RPMI8226 (cell line): ENCODE measurements at regions not wholly inside any gene's neighbourhood (a gene's known extent, or its start where the extent isn't known, plus 50 kb on each side); places are given as distances from the start of the nearest gene placed in this dataset.

ENCODE experiments used
- DNase-seq: peaks from one replicate; pipeline ENCODE4 v3.0.0-alpha.2; 2015

GRCh38 chr12:30874455-30875321 lies 51.9 kb upstream of the TSPAN11 start:
- DNase-seq = no peak

DNA sequence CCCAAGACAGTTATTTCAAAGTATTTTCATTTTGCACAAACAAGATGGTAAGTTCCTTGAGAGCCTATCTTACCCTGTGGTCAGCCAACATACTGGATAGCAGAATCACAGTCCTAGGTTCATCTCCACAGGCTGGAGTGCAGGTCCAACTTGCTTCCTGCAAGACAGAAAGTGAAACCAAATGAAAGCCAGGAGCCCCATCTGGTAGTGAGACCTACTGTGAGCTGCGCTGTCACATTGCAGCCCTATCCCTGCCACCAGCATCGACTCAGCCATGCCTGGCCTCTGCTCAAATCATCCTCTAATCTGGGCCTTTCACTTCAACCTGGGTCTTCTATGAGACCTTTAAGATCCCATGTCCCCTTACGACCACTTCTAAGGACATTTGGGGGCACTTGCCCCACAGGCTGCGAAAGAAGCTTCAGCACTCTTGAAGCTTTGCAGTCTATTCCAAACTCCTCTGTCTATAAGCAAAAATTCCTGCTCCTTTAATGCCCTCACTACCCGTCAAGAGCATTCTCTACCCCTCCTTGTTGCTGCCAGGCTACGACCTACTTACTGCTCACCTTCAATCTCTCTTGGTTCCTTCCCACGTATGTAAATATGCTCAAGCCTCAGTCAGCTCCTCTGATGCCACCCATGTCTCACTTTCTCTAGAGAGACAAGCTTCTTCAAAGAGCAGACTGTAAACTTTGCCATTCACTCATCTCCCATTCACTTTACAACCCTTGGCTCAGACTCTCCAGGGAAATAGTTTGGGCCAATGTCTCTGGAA lies 55.9 kb upstream of the TSPAN11 start:
- peak; percentile 9 for DNase-seq

GRCh38 chr12:30867415-30867814 lies 59.1 kb upstream of the TSPAN11 start:
- DNase-seq = no peak

- DNase-seq = no peak
Observed at GRCh38 chr12:30866256-30866655, 60.3 kb upstream of the TSPAN11 start.

GRCh38 chr12:30863839-30864238 lies 62.7 kb upstream of the TSPAN11 start:
- DNase-seq = no peak

GRCh38 chr12:30862486-30862885 lies 64.1 kb upstream of the TSPAN11 start:
- no peak for DNase-seq

GRCh38 chr12:30859226-30859625 lies 67.3 kb upstream of the TSPAN11 start:
- no peak for DNase-seq

GRCh38 chr12:30858471-30858870 lies 68.1 kb upstream of the TSPAN11 start:
- no peak for DNase-seq

DNA sequence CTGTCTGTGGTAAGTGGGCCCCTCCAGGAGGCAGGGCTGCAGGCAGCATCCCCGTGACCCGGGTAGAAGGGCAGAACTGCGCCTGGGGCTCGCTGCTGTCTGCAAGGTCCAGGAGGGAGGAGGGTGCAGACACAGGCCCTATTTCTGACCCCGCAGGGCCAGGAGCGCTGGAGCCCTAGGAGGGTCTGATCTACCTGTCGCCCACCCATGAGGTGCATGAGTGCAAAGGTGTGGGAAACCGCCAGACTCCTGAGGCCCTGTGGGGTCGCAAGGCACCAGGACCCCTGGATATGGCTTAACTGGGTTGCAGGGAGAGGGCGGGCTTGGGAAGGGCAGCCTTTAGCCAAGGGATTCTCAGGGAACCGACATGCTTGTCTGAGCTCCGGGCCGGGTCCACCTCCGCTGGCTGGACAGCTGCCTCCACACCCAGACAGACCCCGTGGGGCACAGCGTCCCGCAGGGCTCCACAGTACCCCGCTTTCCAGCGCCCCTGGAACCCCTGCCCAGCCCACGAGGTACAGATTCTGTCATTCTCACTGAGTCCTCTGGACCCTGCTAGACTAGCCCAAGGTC lies 72.9 kb upstream of the TSPAN11 start:
- no peak for DNase-seq

DNA sequence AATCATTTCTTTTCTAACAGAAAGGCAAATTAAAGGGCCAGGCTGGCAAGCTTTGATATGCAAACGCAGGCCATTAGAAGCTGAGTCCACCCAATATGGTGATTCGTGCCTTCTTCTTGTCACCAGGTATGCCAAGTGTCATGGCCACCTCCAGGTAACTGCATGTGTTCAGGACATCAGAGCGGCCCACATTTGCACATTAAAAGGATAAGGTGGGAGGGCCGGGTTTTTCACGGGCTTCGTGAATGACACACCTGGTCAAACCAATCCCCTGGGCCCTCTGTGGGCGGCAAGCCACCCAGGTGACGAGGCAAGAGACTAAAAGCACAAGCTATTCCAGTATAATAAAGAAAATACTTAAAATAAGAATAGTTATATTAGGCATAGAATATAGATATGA lies 75.9 kb upstream of the TSPAN11 start:
- DNase-seq = no peak

DNA sequence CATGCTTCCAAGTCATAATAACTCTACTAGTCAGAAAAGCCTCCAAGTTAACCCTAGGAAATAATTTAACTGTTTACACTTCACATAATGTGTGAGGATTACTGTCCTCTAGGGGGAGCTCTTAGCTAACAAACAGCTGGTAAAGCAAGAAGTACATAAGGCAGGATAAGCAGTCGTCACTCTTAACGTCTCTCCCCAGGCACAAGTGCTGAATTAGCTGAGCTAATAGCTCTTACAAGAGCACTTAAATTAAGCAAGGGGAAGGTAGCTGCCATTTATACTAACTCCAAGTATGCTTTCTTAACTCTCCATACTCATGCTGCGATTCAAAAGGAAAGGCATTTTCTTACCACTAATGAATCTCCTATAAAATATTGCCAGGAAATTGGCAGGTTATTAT lies 79.3 kb upstream of the TSPAN11 start:
- peak; percentile 85 for DNase-seq

DNA sequence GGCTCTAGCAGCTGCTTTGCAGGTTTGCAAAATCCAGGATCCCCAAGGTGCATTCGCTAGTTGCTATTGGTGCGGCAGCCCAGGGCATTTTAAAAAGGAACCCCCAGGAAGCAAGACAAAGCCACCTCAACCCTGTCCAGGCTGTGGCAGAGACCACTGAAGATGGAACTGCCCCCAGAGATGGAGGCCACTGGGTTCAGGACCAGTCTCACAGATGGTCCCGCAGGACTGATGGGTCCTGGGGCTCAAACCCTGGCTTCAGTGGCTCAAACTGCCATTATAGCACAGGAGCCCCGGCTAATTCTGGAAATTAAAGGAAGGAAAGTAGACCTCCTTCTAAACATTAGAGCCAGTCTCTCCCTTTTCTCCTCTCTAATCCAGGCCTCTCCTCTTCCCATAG lies 79.8 kb upstream of the TSPAN11 start:
- no peak for DNase-seq

DNA sequence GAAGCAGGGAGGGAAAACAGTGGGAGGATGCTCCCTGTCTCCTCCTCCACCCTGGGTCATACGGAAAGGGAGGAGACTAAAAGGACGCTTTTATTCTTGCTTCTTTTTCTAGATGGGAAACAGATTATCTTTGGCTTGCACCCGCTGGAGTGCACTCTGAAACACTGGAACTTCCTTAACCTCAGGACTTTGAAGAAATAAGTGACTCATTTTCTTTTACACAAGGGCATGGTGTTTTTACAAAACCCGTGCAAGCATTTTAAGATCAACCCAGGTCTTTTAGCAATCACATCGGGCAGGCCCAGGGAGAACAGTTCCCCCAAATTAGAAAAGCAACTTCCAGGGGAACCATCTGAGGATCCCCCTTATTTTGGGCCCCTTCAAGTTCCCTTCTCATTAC lies 80.9 kb upstream of the TSPAN11 start:
- no peak for DNase-seq

DNA sequence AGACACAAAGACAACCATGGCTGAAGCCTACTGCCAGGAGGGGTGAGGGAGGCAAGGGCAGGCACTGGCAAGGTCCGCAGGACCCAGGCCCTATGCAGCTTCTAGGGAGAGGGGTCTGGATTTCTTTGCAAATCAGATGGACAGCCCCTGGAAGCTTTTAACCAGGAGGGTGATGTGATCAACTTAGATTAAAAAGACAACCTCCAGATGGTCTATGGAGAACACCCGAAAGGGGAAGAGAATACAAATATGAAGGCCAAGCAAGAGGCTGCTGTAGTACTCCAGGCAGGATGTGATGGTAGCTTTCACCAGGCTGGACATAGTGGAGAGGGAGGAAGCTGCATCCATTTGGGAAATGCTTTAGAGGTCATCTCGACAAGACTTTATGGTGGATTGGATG lies 83.3 kb upstream of the TSPAN11 start:
- DNase-seq = no peak

DNA sequence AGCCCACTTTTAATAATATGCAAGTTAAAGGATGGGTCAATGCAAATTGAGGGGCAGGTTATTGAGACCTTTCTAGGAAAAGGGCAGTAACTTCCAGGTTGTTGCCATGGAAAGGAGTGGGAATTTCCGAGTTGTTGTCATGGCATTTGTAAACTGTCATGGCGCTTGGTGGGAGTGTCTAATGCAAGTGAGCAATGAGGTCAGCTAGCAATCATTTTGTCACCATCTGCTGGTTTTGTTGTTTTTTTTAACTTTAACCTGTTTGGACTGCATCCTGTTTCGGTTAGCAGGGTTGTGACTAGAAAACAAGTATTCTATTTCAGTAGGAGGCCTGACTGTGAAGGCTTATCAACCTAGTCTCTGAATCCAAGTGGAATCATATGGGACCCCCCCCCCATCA lies 85.8 kb upstream of the TSPAN11 start:
- no peak for DNase-seq

- DNase-seq = no peak
Observed at GRCh38 chr12:30839643-30840220, 85.0 kb upstream of the CAPRIN2 start.

DNA sequence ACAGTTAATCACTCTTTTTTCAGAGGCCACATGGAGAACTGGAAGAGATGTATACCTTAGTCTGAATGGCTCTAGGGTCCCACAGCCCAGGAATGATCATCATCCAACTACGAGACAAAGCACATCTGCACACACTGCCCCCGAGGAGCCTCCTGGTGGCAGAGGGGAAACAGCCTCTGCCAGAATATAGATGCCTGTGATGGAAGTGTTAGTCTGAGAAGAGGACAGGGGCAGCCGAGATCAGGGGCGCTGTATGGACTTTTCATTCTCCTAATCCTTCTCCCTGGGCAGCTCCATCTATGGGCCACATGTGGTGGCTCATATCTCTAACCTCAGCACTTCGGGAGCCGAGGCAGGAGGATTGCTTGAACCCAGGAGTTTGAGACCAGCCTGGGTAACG lies 82.8 kb upstream of the CAPRIN2 start:
- DNase-seq = no peak

GRCh38 chr12:30836656-30837445 lies 82.1 kb upstream of the CAPRIN2 start:
- no peak for DNase-seq

DNA sequence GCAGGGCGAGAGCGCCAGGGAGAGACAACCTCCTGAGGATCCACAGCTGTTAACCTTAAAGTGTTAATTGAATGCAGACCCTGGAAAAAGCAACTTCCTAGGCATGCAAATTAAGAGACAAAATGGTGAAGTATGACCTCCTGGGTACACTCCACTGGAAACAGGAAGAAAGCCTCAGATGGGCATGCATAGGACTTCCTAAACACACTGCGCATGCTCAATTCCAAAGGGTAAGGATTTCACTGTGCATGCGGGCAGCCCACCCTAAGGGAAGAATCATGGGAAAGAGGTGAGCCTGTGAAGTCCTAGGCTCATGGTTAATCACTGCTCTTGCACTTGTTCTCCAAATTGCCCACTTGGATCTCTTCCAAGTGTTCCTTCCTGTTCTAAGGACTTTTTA lies 80.5 kb upstream of the CAPRIN2 start:
- no peak for DNase-seq

- no peak for DNase-seq
Observed at GRCh38 chr12:30830751-30831150, 76.0 kb upstream of the CAPRIN2 start.

DNA sequence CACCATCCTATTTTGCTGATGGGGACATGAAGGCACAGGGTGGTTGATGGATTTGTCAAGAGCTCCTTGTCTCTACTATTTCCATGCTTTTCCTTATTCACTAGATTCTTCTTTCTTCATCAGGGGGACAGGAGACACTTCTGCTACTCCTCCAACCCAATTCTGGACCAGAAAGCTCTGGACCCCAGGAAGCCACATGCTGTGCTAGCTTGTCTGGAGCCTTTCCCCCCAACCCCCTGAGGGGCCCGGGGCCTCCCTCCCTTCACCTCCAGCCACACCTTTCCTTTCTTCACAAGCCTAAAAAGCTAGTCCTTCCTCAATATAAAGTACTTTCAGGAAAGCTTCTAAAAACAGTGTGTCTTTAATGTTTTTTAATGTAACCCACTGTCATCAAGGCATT lies 75.1 kb upstream of the CAPRIN2 start:
- DNase-seq = no peak

GRCh38 chr12:30828686-30829085 lies 73.9 kb upstream of the CAPRIN2 start:
- no peak for DNase-seq
